Anterior cingulate cortex (tissue), 58 donors: ENCODE measurements at regions not wholly inside any gene's neighbourhood (a gene's known extent, or its start where the extent isn't known, plus 50 kb on each side); places are given as distances from the start of the nearest gene placed in this dataset.
"Not testable (repeated sequence)": the region's sequence is repeated elsewhere in the genome, so short reads cannot be mapped to it uniquely, and the experiment has no call there.

Source experiments
- DNase-seq, 58 donors: peaks; one replicate each; lab custom pipeline; 2025; lab: John Stamatoyannopoulos, UW

DNA sequence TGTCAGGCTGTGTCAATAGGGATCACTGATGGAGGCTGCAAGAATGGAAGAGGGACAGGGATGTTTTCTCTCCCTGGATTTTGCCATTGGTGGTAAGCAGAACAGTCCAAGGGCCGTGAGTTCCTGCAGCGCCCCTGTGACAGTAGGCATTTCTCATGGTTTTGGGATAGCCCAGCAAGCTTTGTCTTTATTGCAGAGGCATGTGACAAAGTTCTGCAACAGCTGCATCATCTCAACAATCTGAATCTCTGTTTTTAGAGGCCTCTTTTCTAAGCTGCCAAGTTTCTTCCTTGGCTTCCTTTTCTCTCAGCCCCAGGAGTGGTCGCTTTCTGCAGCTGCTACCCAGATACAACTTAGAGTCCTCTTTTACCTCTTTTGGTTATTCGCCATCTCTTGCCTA lies 95.7 kb upstream of the TSHZ3 start:
- DNase-seq, result no peak

DNA sequence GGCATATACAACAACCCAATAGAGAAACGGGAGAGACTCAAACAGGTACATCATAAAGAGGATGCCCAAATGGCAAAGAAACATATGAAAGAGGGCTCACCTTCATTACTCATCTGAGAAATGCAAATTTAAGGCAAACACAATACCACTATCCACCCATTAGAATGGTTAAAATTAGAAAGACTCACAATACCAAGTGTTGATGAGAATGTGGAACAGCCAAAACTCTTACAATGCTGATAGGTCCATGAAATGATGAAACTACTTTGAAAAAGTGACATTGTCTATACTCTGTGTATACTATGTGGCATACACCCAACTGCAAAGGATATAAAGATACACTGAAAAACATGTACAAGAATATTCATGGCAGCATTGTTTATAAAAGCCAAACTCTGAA lies 96.2 kb upstream of the TSHZ3 start:
- DNase-seq, result no peak

DNA sequence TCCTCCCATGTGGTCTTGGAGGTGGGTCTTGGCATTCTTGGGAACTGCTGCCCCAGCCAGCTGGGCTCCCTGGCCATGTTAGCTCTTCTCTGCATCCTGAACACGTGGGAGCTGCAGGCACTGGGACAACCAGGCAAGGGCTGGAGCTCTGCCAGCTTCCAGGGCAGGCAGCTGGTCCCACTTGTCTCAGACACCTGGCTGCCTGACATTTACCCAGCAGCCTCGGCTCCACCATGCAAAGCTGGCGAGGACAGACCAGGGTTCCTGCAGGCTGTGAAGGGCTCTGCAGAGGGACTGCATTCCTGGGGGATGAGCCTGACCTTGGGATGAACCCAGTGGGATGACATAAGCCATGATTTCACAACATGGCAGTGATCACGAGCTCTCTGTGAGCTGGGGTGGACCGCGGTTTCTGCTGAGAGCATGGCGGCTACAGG lies 99.0 kb upstream of the TSHZ3 start:
- DNase-seq, result peak in 3 of 58 donors; percentile 1 to 5 (median 4)

DNA sequence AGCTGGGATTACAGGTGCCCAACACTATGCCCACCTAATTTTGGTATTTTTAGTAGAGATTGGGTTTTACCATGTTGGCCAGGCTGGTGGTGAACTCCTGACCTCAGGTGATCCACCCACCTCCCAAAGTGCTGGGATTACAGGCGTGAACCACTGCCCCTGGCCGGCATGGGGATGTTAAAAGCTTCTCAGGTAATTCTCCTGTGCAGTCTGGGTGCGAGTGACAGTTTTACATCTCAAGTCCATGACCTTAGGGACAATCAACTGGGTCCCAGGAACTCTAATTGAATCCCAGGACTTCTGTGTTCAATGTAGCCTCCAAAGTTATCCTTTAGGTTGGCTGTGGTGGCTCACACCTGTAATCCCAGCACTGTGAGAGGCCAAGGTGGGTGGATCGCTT lies 100.1 kb upstream of the TSHZ3 start:
- DNase-seq, result no peak

DNA sequence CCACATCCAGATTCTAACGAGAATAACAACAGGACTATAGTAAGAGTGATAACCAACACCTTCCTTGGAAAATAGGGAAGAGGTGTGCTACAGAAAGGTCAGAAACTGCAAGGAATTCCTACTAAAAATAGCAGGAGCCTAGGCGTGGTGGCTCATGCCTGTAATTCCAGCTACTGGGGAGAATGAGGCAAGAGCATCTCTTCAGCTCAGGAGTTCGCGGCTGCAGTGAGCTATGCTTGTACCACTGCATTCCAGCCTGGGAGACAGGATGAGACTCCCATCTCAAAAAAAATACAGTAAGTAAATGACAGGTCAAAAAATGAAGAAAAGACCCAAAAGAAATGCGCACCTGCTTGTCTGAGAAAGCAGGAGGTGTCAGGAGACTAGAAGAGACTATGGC lies 101.5 kb upstream of the TSHZ3 start:
- DNase-seq, result no peak

DNA sequence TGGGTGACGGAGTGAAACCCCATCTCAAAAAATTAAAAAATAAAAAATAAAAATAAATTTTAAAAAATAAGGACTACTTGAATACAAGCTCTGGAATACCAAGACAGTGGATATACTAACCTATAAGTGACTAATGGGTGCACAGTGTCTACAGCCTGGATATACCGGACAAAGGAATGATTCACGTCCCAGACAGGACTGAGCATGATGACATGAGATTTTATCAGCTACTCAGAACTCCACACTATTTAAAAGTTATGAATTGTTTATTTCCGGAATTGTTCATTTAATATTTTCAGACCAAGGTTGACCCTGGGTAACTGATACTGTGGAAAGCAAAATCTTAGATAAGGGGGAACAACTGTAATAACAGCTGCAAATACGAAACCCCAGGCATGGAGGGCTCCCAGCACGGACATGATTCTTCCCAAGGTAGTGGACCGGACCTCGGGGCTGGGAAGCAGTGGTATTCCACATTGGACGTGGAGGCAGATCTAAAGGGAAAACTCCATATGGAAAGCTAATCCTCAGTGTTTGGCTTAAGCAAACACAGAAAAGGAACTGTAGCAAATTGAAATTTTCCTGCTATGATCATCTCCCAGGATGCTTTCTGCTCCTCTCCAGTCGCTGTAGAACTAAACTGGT lies 102.6 kb upstream of the TSHZ3 start:
- DNase-seq, result no peak

DNA sequence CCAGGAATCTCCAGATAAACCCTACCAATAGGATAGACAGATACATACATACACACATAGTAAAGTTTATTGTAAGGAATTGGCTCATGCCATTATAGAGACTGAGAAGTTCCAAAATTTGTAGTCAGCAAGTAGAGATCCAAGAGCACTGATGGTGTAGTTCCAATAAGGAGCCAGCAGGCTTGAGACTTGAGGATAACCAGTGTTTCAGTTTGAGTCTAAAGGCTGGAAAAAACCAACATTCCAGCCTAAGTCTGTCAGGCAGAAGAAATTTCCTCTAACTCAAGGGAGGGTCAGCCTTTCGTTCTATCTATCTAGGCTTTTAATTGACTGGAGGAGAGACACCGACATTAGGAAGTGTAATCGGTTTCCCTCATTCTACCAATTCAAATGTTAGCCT lies 110.2 kb upstream of the TSHZ3 start:
- no peak for DNase-seq

DNA sequence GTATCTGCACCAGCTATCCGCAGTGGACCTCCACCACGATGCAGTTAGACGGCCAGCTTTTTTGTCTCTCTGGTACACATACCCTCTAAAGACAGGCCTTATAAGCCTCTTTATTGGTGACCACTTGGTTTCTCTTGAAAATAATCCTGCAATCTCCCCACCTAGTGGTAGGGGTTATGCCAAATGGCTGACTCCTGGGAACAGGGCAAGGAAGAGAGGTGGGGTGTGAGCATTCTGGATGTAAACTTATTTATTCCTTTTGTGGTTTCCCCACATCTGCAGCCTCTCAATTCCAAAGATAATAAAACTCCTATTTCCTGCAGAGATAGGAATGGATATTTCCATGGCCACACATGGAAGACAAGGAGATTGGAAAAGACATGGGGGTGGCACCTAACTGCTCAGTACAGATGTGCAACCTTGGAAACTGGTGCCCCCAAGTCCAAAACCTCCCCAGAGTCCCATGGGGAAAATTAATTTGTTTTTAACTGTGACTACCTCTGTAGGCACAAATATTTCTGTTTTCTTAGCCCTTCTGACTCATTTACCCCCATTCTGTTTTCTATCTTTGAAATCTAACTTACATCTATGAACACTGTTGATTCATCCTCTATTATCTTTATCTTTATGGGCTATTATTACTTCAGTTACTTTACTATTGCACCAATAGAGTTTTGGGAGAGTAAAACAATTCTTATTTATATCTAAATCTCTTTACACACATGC lies 112.7 kb upstream of the TSHZ3 start:
- no peak for DNase-seq

DNA sequence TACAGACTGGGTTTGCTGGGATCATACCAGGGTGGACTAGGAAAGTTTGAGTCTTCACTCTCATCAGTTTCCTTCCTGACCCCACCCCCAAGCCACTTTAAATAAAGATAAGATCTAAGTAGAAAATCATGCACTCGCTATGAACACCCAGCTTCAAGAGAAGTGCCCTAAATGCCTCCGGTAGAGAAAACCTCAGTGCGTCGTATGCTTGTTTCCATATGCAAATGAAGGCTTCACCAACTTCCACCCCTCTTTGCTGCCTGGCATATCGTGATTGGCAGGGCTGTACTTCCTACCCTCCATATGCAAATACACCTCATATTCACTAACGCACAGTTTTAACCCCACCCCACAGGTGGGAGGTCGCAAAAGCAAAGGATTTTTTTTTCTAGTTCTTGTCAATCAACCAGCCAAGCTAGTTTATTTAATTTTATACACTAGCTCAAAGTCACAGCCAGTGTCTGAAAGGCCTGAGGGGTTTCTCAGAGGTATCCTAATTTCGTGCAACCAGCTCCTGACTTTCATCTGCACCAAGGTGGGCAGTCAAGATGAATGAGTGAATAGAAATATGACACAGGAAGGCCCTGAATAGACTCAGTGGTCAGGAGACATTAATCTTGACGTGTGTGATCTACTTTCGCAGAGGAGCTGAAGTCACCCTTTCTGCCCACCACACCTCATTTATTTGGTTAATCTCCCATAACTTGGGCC lies 121.1 kb upstream of the TSHZ3 start:
- no peak for DNase-seq

DNA sequence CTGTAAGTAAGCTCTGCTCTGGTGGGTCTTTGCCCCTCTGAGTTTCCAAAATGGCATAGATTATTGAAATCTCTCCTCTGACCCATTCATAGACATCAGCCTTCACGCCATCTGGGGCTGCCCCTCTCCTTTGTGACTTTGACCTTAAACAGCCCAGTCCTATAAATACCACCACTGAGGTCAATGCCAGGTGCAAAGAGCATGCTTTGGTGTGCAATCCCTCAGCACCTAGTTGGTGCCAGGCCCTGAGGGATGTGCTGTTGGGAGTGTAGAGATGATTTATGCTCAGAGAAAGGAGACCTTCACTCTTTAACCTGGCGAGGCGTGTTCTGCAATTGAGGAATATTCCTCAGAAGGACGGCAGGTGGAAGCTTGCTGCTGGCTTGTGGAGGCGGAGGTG lies 121.7 kb upstream of the TSHZ3 start:
- no peak for DNase-seq

DNA sequence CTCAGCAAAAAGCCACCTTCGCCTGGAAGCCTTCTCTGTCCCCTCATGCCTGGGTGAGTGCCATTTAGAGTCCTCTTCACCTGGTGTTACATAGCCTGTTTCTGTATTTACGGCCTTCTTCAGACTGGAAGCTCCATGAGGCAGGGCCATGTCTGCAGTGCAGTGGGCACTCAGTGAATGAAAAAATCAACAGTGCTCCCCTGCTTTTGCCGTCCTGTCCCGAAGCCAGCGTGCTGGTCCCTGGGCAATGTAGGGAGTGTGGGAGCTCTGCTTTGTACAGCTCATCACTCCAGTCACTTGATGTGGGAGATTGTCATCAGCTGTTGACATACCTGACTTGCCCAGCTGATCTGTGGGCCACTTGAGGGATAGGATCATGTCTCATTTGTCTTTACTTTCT lies 129.0 kb upstream of the TSHZ3 start:
- no peak for DNase-seq

DNA sequence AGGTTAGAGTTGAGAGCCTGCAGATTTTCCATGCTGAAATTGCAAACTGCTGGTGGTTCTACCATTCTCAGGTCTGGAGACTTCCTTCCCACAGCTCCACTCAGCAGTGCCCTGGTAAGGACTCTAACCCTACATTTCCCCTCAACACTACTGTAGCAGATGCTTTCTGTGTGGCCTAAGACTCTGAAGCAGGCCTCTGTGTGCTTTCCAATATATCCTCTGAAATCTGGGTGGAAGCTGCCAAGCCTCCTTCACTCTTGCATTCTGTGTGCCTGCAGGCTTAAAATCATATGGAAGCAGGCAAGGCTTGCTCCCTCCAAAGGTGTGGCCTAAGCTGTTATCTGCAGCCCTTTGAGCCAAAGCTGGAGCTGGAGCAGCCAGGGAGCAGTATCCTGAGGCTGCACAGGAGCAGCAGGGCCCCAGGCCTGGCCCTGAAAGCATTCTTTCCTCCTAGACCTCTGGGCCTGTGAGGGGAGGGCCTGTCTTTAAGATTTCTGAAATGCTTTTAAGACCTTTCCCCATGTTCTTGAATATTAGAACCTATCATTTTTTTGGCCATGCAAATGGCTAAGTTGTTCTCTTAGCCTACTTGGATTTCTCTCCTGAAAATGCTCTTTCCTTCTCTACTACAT lies 134.1 kb upstream of the TSHZ3 start:
- DNase-seq, result no peak

DNA sequence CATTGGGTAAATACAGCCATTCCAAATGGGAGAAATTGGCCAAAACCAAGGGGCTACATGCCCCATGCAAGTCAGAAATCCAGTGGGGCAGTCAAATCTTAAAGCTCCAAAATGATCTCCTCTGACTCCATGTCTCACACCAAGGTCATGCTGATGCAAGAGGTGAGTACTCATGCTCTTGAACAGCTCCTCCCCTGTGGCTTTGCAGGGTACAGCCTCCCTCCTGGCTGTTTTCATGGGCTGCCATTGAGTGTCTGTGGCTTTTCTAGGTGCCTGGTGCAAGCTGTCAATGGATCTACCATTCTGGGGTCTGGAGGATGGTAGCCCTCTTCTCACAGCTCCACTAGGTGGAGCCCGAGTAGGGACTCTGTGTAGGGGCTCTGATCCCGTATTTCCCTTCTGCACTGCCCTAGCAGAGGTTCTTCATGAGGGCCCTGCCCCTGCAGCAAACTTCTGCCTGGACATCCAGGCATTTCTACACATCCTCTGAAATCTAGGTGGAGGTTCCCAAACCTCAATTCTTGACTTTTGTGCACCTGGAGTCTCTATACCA lies 135.7 kb upstream of the TSHZ3 start:
- not testable (repeated sequence) for DNase-seq

DNA sequence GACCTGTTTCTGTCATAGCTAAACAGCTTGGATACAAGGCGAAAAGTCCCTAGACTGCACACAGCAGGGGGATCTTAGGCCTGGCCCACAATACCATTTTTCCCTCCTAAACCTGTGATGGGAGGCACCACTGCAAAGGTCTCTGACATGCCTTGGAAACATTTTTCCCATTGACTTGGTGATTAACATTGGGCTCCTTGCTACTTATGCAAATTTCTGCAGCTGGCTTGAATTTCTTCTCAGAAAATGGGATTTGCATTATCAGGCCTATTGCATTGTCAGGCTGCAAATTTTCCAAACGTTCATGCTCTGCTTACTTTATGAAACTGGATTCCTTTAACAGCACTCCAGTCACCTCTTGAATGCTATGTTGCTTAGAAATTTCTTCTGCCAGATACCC lies 136.2 kb upstream of the TSHZ3 start:
- DNase-seq, result no peak

DNA sequence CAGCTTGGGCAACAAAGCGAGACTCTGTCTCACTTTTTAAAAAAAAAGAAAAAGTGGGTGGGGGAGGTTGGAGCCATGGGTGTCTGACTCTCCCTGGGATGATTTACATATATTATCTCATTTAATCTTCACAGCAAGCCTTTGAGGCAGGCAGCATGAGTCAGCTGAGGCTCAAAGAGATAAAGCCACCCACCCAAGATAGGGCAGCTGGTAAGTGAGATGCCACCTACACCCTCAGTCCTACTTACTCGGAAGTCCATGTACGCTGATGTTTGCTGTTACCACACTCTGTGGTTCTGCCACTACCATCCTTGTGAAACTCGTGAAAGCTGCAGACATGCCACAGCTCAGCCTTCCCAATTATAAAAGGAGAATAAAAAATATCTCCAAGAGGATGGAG lies 142.0 kb upstream of the TSHZ3 start:
- peak in 17 of 58 donors; percentile 1 to 57 (median 17) for DNase-seq

DNA sequence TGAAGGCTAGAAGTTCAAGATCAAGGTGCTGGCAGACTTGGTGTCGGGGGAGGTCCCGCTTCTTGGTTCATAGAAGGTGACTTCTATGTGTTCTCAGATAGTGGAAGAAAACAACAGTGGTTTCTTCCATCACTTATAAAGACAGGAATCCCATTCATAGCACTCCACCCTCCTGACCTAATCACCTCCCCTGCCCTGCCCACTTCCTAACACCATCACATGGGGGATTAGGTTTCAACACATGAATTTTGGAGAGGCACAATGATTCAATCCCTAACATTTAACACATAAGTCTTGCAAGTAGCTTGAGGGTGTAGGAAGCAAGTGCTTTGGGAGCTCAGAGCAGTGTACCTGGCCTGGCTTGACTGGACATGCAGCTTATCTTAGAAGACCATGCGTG lies 142.8 kb upstream of the TSHZ3 start:
- DNase-seq, result no peak

DNA sequence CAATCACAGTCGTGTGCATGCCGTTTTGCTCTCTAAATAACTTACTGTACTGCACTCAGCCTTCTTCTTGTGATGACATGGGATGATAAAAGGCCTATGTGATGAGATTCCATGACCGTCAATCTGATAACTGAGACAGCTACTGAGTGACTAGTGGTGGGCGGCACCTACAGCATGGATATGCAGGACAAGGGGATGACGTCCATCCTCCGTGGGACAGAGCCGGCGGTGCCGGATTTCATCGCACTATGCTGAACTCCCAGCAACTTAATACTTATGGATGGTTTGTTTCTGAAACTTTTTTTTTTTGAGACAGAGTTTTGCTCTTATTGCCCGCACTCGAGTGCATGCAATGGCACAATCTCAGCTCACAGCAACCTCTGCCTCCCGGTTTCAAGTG lies 146.8 kb upstream of the TSHZ3 start:
- DNase-seq, result no peak

DNA sequence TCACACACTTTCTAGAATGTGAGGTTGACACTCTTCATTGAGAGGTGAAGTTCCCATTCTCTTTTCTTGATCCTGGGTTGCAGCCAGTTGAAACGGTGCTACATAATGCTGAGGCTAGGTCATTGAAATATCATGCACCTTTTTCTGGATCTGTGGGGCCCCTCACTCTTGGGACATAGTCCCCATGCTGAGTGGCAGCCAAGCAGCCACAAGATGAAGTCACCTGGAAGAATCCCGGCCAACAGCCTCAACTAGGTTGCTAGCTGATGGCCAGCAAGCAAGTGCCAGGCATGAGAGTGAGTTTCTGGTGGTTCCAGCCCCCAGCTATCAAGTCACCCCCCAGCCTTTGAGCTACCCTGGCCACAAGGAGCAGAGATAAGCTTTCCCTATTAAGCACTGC lies 148.5 kb upstream of the TSHZ3 start:
- no peak for DNase-seq

DNA sequence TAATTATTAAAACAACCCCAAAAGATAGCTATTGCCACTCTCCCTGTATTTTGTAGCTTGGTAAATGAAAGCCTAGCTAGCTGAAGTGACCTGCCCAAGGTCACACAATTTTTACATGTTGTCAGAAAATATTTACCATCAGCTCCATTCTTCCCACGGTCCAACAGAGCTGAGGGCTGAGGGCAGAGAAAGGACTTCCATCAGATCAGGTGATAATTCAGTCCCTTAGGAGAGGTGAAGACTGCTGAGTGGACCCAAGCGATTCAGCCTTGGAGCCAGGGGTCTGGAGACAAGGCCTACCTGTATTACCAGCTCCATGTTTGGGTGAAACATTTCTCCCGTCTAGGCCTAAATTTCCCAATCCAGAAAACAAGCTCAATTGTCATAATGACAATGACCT lies 149.5 kb upstream of the TSHZ3 start:
- DNase-seq, result no peak

DNA sequence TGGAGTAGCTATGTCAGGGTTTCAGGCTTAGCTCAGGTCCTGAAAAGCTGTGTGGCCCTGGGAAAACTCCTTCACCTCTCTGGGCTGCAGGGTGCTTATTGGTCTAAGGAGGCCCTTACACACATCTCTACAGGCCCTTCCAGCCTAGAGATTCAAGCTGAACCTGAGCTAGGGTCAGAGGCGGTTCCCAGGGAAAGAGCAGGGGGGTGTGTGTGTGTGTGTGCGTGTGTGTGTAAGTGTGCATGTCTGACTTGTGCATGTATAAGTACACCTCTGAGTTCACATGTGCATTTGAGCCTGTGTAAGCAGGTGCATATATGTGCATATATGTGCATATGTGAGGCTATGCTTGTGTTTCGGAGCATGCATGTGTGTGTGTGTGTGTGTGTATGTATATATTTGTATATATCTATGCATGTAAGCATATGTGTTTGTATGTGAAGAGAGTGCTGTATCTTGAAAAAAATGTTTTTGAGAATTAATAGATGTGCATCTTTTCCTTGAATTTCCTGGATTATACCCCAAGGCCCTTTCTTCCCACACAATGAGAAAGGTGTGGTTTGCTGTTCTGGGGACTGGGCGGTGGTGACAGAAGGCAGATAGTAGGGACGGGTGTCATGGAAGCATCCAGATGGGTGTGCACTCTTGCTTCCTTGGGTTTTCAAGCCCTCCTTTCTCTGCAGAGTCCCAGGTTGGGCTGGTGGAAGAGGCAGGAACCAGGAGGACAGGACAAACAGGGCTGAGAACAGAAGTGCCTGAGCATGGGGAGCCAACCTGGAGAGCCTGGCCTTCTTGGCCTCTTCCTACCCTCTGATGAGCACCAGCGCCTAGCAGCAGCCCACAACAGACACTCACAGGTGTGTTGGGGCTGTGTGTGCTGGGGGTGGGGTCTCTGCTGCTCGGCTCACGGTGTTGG lies 150.3 kb upstream of the TSHZ3 start:
- DNase-seq, result no peak
